ENCODE measurements at regions not wholly inside any gene's neighbourhood (a gene's known extent, or its start where the extent isn't known, plus 50 kb on each side); places are given as distances from the start of the nearest gene placed in this dataset.
"Not testable (repeated sequence)": the region's sequence is repeated elsewhere in the genome, so short reads cannot be mapped to it uniquely, and the experiment has no call there.

- DNase-seq (ENCODE audit: low read depth, low spot score): no peak
Observed at GRCh38 chr12:89826468-89826867, 117.8 kb upstream of the ATP2B1 start.

GRCh38 chr12:89825591-89826449, 117.2 kb upstream of the ATP2B1 start:
- no peak for DNase-seq (ENCODE audit: low read depth, low spot score)

- DNase-seq (ENCODE audit: low read depth, low spot score): no peak
Observed at GRCh38 chr12:89824822-89825221, 116.2 kb upstream of the ATP2B1 start.

GRCh38 chr12:89822992-89823391, 114.4 kb upstream of the ATP2B1 start:
- DNase-seq (ENCODE audit: low read depth, low spot score): not testable (repeated sequence)

GRCh38 chr12:89821896-89822295, 113.3 kb upstream of the ATP2B1 start:
- DNase-seq (ENCODE audit: low read depth, low spot score): no peak

GRCh38 chr12:89817501-89818226, 109.0 kb upstream of the ATP2B1 start:
- DNase-seq (ENCODE audit: low read depth, low spot score): no peak

- DNase-seq (ENCODE audit: low read depth, low spot score): no peak
Observed at GRCh38 chr12:89815225-89815624, 106.6 kb upstream of the ATP2B1 start.

GRCh38 chr12:89803412-89803811, 94.8 kb upstream of the ATP2B1 start:
- no peak for DNase-seq (ENCODE audit: low read depth, low spot score)

GRCh38 chr12:89801284-89801683, 92.6 kb upstream of the ATP2B1 start:
- DNase-seq (ENCODE audit: low read depth, low spot score): no peak

- DNase-seq (ENCODE audit: low read depth, low spot score): no peak
Observed at GRCh38 chr12:89800435-89800834, 91.8 kb upstream of the ATP2B1 start.

GRCh38 chr12:89799316-89799715, 90.7 kb upstream of the ATP2B1 start:
- no peak for DNase-seq (ENCODE audit: low read depth, low spot score)

- DNase-seq (ENCODE audit: low read depth, low spot score): no peak
Observed at GRCh38 chr12:89797436-89797835, 88.8 kb upstream of the ATP2B1 start.

GRCh38 chr12:89796798-89797382, 88.3 kb upstream of the ATP2B1 start:
- DNase-seq (ENCODE audit: low read depth, low spot score): no peak

GRCh38 chr12:89793946-89794345, 85.3 kb upstream of the ATP2B1 start:
- no peak for DNase-seq (ENCODE audit: low read depth, low spot score)

GRCh38 chr12:89791286-89791685, 82.6 kb upstream of the ATP2B1 start:
- no peak for DNase-seq (ENCODE audit: low read depth, low spot score)

- DNase-seq (ENCODE audit: low read depth, low spot score): no peak
Observed at GRCh38 chr12:89789862-89790261, 81.2 kb upstream of the ATP2B1 start.

- DNase-seq (ENCODE audit: low read depth, low spot score): no peak
Observed at GRCh38 chr12:89787763-89788162, 79.1 kb upstream of the ATP2B1 start.

- no peak for DNase-seq (ENCODE audit: low read depth, low spot score)
Observed at GRCh38 chr12:89786177-89786810, 77.7 kb upstream of the ATP2B1 start.

GRCh38 chr12:89783359-89784060, 74.9 kb upstream of the ATP2B1 start:
- no peak for DNase-seq (ENCODE audit: low read depth, low spot score)

- no peak for DNase-seq (ENCODE audit: low read depth, low spot score)
Observed at GRCh38 chr12:89782807-89783206, 74.2 kb upstream of the ATP2B1 start.

GRCh38 chr12:89781946-89782550, 73.4 kb upstream of the ATP2B1 start:
- no peak for DNase-seq (ENCODE audit: low read depth, low spot score)

Data from smooth muscle cell of the brain vasculature (primary cell).